Smooth muscle cell (in vitro differentiated cells): ENCODE measurements at regions not wholly inside any gene's neighbourhood (a gene's known extent, or its start where the extent isn't known, plus 50 kb on each side); places are given as distances from the start of the nearest gene placed in this dataset.

Experiments used
- DNase-seq: peaks from one replicate; lab custom pipeline; 2025; ENCODE audit not compliant: unreplicated experiment; lab: John Stamatoyannopoulos, UW
- H2AFZ ChIP-seq: fragments of 200-600 bp; sonication (generic); 2 replicates; pipeline ENCODE4 v1.6.0; 2016; ENCODE audit warnings: antibody characterized with exemption, low read depth, mild to moderate bottlenecking
- H3F3A ChIP-seq: fragments of 200-600 bp; sonication (generic); 2 replicates; pipeline ENCODE4 v1.6.0; 2017; ENCODE audit warnings: antibody characterized with exemption, low read depth
- H3K27ac ChIP-seq: fragments of 200-600 bp; sonication (generic); 2 replicates; pipeline ENCODE4 v1.5.1; 2016; ENCODE audit warnings: low read depth, mild to moderate bottlenecking
- H3K27me3 ChIP-seq: fragments of 200-600 bp; sonication (generic); 2 replicates; pipeline ENCODE4 v1.6.1; 2016; ENCODE audit warnings: low read depth, mild to moderate bottlenecking
- H3K36me3 ChIP-seq: fragments of 200-600 bp; sonication (generic); 2 replicates; pipeline ENCODE4 v1.5.1; 2016; ENCODE audit warnings: low read depth
- H3K4me1 ChIP-seq: fragments of 200-600 bp; sonication (generic); 2 replicates; pipeline ENCODE4 v1.5.1; 2016; ENCODE audit warnings: low read depth
- H3K4me2 ChIP-seq: fragments of 200-600 bp; sonication (generic); 2 replicates; pipeline ENCODE4 v1.6.0; 2016; ENCODE audit warnings: mild to moderate bottlenecking
- H3K4me3 ChIP-seq: fragments of 200-600 bp; sonication (generic); 2 replicates; pipeline ENCODE4 v1.5.1; 2016; ENCODE audit warnings: mild to moderate bottlenecking
- H3K79me2 ChIP-seq: fragments of 200-600 bp; sonication (generic); 2 replicates; pipeline ENCODE4 v1.6.0; 2016; ENCODE audit warnings: low read depth, mild to moderate bottlenecking
- H3K9ac ChIP-seq: fragments of 200-600 bp; sonication (generic); 2 replicates; pipeline ENCODE4 v1.6.0; 2016; ENCODE audit warnings: low read depth
- H3K9me3 ChIP-seq: fragments of 200-600 bp; sonication (generic); replicated peaks from 2 replicates; pipeline ENCODE4 v1.5.1; 2016; ENCODE audit warnings: low read depth
- H4K20me1 ChIP-seq: fragments of 200-600 bp; sonication (generic); 2 replicates; pipeline ENCODE4 v1.6.0; 2016; ENCODE audit warnings: low read depth
- WGBS: methylation state at CpG from one replicate; pipeline ENCODE4 v1.1.7; 2016; ENCODE audit warnings: low lambda C conversion rate; 5-methylcytosine and 5-hydroxymethylcytosine counted together
- TF ChIP-seq, protein P1 (sequence below): fragments of 200-600 bp; sonication (generic); IDR thresholded peaks from 2 replicates; pipeline ENCODE4 v1.5.1; 2017; ENCODE audit warnings: borderline replicate concordance, mild to moderate bottlenecking, antibody characterized with exemption; ENCODE audit not compliant: insufficient read depth, poor library complexity, severe bottlenecking

DNA sequence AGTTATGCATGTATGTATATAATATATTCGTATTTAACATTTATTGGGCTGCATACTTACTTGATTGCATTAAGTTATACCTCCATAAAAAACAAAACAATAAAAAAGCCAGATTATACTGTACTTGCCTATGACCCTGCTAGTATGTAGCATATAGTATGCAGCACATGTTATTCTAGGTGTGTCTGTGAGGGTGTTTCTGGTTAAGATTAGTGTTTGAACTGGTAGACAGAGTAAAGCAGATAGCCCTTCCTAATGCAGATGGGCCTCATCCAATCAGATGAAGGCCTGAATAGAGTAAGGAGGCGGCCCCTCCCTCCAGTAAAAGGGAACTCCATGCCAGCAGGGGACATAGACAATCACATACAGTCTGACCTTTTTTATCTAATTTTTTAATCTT, 323.3 kb upstream of the USP24 start:
- no peak overlapping the region for H3K27ac ChIP-seq
- WGBS: 96% methylated on average over 2 of the region's 2 CpGs
- H3K4me1 ChIP-seq: no peaks in the 10 kb centered on the region
- no peak overlapping the region for H3K4me2 ChIP-seq
- H4K20me1 ChIP-seq: no peaks in the 10 kb centered on the region
- no peaks in the 10 kb centered on the region for H3K36me3 ChIP-seq
- no peaks in the 10 kb centered on the region for H3K27me3 ChIP-seq
- no peak overlapping the region for H3K4me3 ChIP-seq
- H2AFZ ChIP-seq: no peak overlapping the region
- H3F3A ChIP-seq: no peaks in the 10 kb centered on the region
- DNase-seq: no peak
- TF ChIP-seq, protein P1, sequence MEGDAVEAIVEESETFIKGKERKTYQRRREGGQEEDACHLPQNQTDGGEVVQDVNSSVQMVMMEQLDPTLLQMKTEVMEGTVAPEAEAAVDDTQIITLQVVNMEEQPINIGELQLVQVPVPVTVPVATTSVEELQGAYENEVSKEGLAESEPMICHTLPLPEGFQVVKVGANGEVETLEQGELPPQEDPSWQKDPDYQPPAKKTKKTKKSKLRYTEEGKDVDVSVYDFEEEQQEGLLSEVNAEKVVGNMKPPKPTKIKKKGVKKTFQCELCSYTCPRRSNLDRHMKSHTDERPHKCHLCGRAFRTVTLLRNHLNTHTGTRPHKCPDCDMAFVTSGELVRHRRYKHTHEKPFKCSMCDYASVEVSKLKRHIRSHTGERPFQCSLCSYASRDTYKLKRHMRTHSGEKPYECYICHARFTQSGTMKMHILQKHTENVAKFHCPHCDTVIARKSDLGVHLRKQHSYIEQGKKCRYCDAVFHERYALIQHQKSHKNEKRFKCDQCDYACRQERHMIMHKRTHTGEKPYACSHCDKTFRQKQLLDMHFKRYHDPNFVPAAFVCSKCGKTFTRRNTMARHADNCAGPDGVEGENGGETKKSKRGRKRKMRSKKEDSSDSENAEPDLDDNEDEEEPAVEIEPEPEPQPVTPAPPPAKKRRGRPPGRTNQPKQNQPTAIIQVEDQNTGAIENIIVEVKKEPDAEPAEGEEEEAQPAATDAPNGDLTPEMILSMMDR: no peak
- H3K9me3 ChIP-seq: no peaks in the 10 kb centered on the region
- H3K9ac ChIP-seq: no peak overlapping the region
- no peaks in the 10 kb centered on the region for H3K79me2 ChIP-seq

DNA sequence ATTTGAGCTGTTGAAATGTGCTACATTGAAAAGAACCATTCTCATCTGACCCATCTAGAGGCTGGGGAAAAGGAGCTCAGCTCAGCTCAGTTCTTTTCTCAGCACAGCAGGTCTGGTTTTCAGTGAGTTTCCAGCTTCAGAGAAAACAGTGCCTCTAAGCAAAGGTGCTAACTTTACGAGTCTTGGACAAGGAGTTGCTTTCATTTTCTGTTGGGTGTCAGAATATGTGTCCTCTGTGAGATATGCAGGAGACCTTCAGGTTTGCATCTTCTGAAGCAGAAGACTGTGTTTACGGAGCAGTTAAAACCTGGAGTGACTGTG, 321.3 kb upstream of the USP24 start:
- 73% methylated on average over 2 of the region's 2 CpGs for WGBS
- Histone ChIP-seq H3K4me2 (no peak overlapping the region), H3K79me2 (no peaks in the 10 kb centered on the region), H3K36me3 (no peaks in the 10 kb centered on the region), H2AFZ (peak overlapping the region; percentile 32), H4K20me1 (no peaks in the 10 kb centered on the region), H3K9me3 (no peaks in the 10 kb centered on the region), H3K27ac (no peak overlapping the region), H3F3A (no peaks in the 10 kb centered on the region), H3K27me3 (no peaks in the 10 kb centered on the region), H3K4me3 (no peak overlapping the region), H3K4me1 (no peaks in the 10 kb centered on the region), H3K9ac (no peak overlapping the region)
- no peak for DNase-seq
- TF ChIP-seq, protein P1: no peak

GRCh38 chr1:55535724-55536544, 320.8 kb upstream of the USP24 start:
- Histone ChIP-seq H3K4me2 (no peak overlapping the region), H3K36me3 (no peaks in the 10 kb centered on the region), H4K20me1 (no peaks in the 10 kb centered on the region), H3K4me3 (no peak overlapping the region), H2AFZ (peak overlapping the region; percentile 32), H3K9ac (no peak overlapping the region), H3K9me3 (no peaks in the 10 kb centered on the region), H3F3A (no peaks in the 10 kb centered on the region), H3K27ac (no peak overlapping the region), H3K27me3 (no peaks in the 10 kb centered on the region), H3K79me2 (no peaks in the 10 kb centered on the region), H3K4me1 (no peaks in the 10 kb centered on the region)
- TF ChIP-seq, protein P1: no peak
- no peak for DNase-seq
- 74% methylated on average over 4 of the region's 4 CpGs for WGBS

GRCh38 chr1:55534565-55535121, 319.5 kb upstream of the USP24 start:
- WGBS: 95% methylated on average over 3 of the region's 3 CpGs
- Histone ChIP-seq H3K4me3 (no peak overlapping the region), H4K20me1 (no peaks in the 10 kb centered on the region), H3K27ac (no peak overlapping the region), H3K4me2 (no peak overlapping the region), H3F3A (no peaks in the 10 kb centered on the region), H3K9ac (no peak overlapping the region), H3K27me3 (no peaks in the 10 kb centered on the region), H3K9me3 (no peaks in the 10 kb centered on the region), H3K79me2 (no peaks in the 10 kb centered on the region), H2AFZ (no peak overlapping the region), H3K4me1 (no peaks in the 10 kb centered on the region), H3K36me3 (no peaks in the 10 kb centered on the region)
- no peak for DNase-seq
- TF ChIP-seq, protein P1: no peak
